HEK293T (cell line): ENCODE measurements at regions not wholly inside any gene's neighbourhood (a gene's known extent, or its start where the extent isn't known, plus 50 kb on each side); places are given as distances from the start of the nearest gene placed in this dataset.

Experiments
- CTCF ChIA-PET: fragments of 350-600 bp; formaldehyde crosslinking; extraction: SDS; loops from one replicate; lab custom pipeline; 2021; ENCODE audit warnings: antibody characterized with exemption, inconsistent platforms; lab: Yijun Ruan, JAX
- POLR2A ChIA-PET: fragments of 350-600 bp; formaldehyde crosslinking; extraction: SDS; loops from one replicate; lab custom pipeline; 2020; ENCODE audit warnings: antibody characterized with exemption, inconsistent platforms; lab: Yijun Ruan, JAX
- DNase-seq: peaks from one replicate; pipeline ENCODE4 v3.0.0; 2012; ENCODE audit warnings: mixed read lengths; ENCODE audit errors: extremely low spot score
- ARNT ChIP-seq: fragments of 450-650 bp; IDR thresholded peaks from 2 replicates; pipeline ENCODE4 v1.6.1; 2017; ENCODE audit warnings: mild to moderate bottlenecking
- BHLHE40 ChIP-seq: fragments of 450-650 bp; IDR thresholded peaks from 2 replicates; pipeline ENCODE4 v1.6.1; 2016; ENCODE audit warnings: mild to moderate bottlenecking, moderate library complexity, borderline replicate concordance
- CTBP1 ChIP-seq: fragments of 450-650 bp; IDR thresholded peaks from 2 replicates; pipeline ENCODE4 v1.6.1; 2016; ENCODE audit warnings: borderline replicate concordance
- ELF4 ChIP-seq: fragments of 450-650 bp; IDR thresholded peaks from 2 replicates; pipeline ENCODE4 v1.6.1; 2017; ENCODE audit warnings: antibody characterized with exemption
- FOXA1 ChIP-seq: fragments of 450-650 bp; IDR thresholded peaks from 2 replicates; pipeline ENCODE4 v1.6.1; 2016; ENCODE audit warnings: mild to moderate bottlenecking
- FOXK2 ChIP-seq: fragments of 450-650 bp; IDR thresholded peaks from 2 replicates; pipeline ENCODE4 v1.6.1; 2016; ENCODE audit warnings: mild to moderate bottlenecking
- FOXM1 ChIP-seq: fragments of 450-650 bp; IDR thresholded peaks from 2 replicates; pipeline ENCODE4 v1.6.1; 2017; ENCODE audit warnings: mild to moderate bottlenecking, borderline replicate concordance
- HDGF ChIP-seq: fragments of 450-650 bp; IDR thresholded peaks from 2 replicates; pipeline ENCODE4 v1.6.1; 2017; ENCODE audit warnings: antibody characterized with exemption, borderline replicate concordance
- L3MBTL2 ChIP-seq: fragments of 450-650 bp; conservative IDR thresholded peaks from 2 replicates; pipeline ENCODE4 v1.6.1; 2016; ENCODE audit warnings: mild to moderate bottlenecking
- LEF1 ChIP-seq: fragments of 450-650 bp; IDR thresholded peaks from 2 replicates; pipeline ENCODE4 v1.6.1; 2017; ENCODE audit warnings: mild to moderate bottlenecking, borderline replicate concordance
- NFRKB ChIP-seq: fragments of 450-650 bp; IDR thresholded peaks from 2 replicates; pipeline ENCODE4 v1.6.1; 2016; ENCODE audit warnings: mild to moderate bottlenecking, moderate library complexity
- SP1 ChIP-seq: fragments of 450-650 bp; IDR thresholded peaks from 2 replicates; pipeline ENCODE4 v1.6.1; 2017
- SUZ12 ChIP-seq: fragments of 450-650 bp; IDR thresholded peaks from 2 replicates; pipeline ENCODE4 v1.6.1; 2016; ENCODE audit warnings: mild to moderate bottlenecking
- TARDBP ChIP-seq: fragments of 450-650 bp; IDR thresholded peaks from 2 replicates; pipeline ENCODE4 v1.6.1; 2016
- ZNF384 ChIP-seq: fragments of 450-650 bp; IDR thresholded peaks from 2 replicates; pipeline ENCODE4 v1.6.1; 2016
- TF ChIP-seq, protein P1 (sequence below): fragments of 450-650 bp; IDR thresholded peaks from 2 replicates; pipeline ENCODE4 v1.6.1; 2016

DNA sequence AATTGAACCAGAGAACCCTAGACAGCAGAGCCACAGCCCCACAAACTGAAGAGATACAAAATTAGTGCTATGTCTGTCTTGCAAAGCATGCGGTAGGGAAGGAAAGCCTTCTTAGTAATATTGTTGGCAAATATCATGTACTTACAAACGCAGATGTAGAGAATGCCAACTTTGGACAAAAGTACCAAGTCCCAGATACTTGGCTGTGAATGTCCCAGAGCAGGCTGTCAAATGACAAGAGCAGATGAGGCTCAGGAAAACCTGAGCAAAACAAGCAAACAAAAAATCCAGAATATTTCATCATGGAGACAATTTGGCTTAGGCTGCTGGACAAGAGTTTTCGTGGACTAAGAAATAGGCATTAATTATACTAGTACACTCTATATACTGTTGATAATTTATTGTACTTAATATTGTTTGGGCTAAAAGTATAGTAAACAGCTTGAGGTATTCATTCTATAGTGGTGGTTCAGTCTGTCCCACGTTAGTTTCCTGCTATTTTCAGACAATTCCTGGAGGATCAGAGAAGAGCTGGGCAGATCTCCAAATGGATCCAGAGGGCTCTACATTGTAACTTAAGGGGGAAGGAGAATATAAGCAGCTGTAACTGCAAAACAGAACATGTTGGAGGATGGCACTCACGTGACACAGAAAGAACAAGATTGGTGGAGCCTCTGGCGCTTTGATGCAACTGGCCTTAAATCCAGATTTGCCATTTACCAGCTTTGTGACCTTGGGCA, 329.8 kb downstream of the ATP23 start:
- ChIA-PET CTCF (interaction anchor here (0.6 kb wide), 1 partner anchor 288 kb away, joined by 4 read pairs; no protein-coding TSS in a partner anchor), POLR2A (no interaction called here)
- TF ChIP-seq ELF4 = no peak
- no peak for TF ChIP-seq SP1
- TF ChIP-seq ZNF384 = no peak
- TF ChIP-seq ARNT = no peak
- no peak for DNase-seq

DNA sequence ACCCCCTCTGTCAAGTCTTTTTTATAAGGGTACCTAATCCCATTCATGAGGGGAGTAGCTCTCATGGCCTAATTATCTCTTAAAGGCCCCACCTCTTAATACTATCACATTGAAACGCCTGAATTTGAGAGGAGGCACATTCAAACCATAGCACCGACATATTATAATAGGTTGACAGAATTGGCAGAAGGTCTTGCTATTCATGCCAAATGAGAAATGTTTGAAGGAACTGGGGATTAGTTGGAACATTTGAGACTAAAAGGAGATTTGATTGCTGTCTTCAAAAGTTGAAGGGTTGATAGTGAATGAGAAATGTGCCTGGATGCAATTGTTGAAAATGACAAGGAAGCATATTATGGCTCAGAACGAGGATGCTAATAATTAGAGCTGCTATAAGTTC, 331.1 kb downstream of the ATP23 start:
- DNase-seq = no peak
- ChIA-PET CTCF (no interaction called here), POLR2A (interaction anchor here (0.5 kb wide), 1 partner anchor 731 kb away, joined by 4 read pairs; no protein-coding TSS in a partner anchor)
- TF ChIP-seq CTBP1 (no peak), BHLHE40 (no peak), SUZ12 (no peak), NFRKB (no peak)

DNA sequence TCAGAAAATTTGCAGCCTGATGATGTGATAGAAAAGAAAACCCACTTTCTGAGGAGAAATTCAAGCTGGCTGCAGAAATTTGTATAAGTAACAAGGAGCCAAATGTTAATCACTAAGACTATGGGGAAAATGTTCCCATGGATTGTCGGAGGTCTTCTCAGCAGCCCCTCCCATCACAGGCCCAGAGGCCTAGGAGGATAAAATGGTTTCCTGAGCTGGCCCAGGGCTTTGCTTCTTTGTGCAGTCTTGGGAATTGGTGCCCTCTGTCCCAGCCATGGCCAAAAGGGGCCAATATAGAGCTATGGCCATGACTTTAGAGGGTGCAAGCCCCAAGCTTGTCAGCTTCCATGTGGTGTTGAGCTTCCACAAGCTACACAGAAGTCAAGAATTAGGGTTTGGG, 335.9 kb downstream of the ATP23 start:
- no peak for DNase-seq
- ChIA-PET POLR2A (no interaction called here), CTCF (no interaction called here)
- TF ChIP-seq SP1 (no peak), ZNF384 (no peak), FOXA1 (no peak), TARDBP (no peak), FOXK2 (no peak), HDGF (no peak), L3MBTL2 (no peak), SUZ12 (no peak), ARNT (no peak), FOXM1 (no peak), NFRKB (no peak), BHLHE40 (no peak), CTBP1 (no peak), LEF1 (no peak), ELF4 (no peak)
- TF ChIP-seq, protein P1, sequence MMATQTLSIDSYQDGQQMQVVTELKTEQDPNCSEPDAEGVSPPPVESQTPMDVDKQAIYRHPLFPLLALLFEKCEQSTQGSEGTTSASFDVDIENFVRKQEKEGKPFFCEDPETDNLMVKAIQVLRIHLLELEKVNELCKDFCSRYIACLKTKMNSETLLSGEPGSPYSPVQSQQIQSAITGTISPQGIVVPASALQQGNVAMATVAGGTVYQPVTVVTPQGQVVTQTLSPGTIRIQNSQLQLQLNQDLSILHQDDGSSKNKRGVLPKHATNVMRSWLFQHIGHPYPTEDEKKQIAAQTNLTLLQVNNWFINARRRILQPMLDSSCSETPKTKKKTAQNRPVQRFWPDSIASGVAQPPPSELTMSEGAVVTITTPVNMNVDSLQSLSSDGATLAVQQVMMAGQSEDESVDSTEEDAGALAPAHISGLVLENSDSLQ = no peak

DNA sequence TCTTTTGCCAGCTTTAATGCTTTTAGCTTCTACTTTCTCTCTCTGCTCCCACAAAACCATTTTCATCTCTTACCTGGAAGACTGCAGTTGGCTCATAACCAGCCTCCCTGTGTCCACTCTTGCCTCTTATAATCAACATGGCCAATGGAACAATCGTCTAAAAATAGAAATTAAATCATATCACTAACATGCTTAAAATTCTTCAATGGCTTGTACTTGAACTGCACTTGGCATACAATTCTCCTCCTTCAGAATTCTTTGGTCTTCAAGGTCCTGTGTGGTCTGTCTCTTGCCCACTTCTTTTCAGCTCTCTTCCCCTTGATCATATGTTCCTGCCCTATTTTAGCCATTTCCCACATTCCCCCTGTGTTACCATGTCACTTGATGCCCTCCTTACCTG, 342.2 kb downstream of the ATP23 start:
- CTCF ChIA-PET = no interaction called here
- POLR2A ChIA-PET = no interaction called here
- no peak for DNase-seq
- TF ChIP-seq TARDBP = no peak
- TF ChIP-seq ELF4 = no peak
- no peak for TF ChIP-seq SP1
- no peak for TF ChIP-seq L3MBTL2
- TF ChIP-seq CTBP1 = no peak
- no peak for TF ChIP-seq FOXA1
- no peak for TF ChIP-seq ARNT
- no peak for TF ChIP-seq NFRKB
- TF ChIP-seq, protein P1 = no peak
- TF ChIP-seq BHLHE40 = no peak
- TF ChIP-seq ZNF384 = no peak
- no peak for TF ChIP-seq HDGF
- TF ChIP-seq FOXM1 = no peak
- no peak for TF ChIP-seq SUZ12

DNA sequence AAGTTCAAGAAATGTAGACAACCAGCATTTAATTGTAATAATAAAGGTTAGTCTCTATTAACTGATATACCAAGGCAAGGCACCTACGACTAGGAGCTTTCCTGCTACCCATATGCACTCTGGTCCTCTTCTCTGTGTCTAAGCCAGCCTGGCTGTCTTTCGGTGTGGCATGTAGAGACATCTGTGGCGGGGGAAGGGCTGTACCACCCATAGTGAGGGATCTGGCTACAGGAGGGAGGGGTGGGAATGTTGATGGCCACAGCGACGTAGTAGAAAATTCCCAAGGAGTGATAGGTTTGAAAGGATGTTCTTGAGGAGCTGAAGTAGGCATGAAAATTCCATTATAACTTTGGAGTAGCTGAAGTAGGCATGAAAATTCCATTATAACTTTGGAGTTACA, 344.2 kb downstream of the ATP23 start:
- POLR2A ChIA-PET = no interaction called here
- DNase-seq = no peak
- no peak for TF ChIP-seq BHLHE40
- TF ChIP-seq CTBP1 = no peak
- TF ChIP-seq ZNF384 = no peak
- no peak for TF ChIP-seq FOXM1
- TF ChIP-seq ELF4 = no peak
- TF ChIP-seq TARDBP = no peak
- TF ChIP-seq L3MBTL2 = no peak
- TF ChIP-seq SP1 = no peak
- TF ChIP-seq FOXK2 = no peak
- TF ChIP-seq FOXA1 = no peak
- TF ChIP-seq, protein P1 = no peak
- CTCF ChIA-PET = no interaction called here

DNA sequence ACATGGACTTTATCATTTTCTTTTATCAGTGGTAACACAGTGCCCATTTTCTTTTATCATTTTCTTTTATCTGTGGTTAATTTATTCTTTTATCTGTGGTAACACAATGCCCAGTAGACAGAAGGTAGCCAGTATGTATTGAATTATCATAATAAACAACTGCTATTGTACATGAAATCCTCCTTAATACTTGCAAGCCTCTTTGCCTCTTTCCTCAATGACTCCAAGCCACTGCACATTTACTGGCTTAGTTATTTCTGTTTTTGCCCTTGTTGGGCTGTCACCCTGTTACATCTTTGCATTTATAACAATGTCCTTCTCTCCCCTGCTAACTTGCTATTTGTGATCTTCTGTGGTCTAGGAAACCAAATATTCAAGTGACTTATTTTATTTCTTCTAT, 345.0 kb downstream of the ATP23 start:
- DNase-seq = no peak
- ChIA-PET CTCF (no interaction called here), POLR2A (no interaction called here)
- no peak for TF ChIP-seq ARNT
- no peak for TF ChIP-seq L3MBTL2
- TF ChIP-seq FOXM1 = no peak
- TF ChIP-seq, protein P1 = no peak
- TF ChIP-seq TARDBP = no peak
- no peak for TF ChIP-seq BHLHE40
- TF ChIP-seq SP1 = no peak
- TF ChIP-seq NFRKB = no peak
- TF ChIP-seq FOXK2 = no peak
- no peak for TF ChIP-seq LEF1
- TF ChIP-seq ZNF384 = no peak
- no peak for TF ChIP-seq SUZ12
- no peak for TF ChIP-seq HDGF
- no peak for TF ChIP-seq CTBP1
- TF ChIP-seq FOXA1 = no peak
- TF ChIP-seq ELF4 = no peak
